GM19351 (cell line): ENCODE measurements at regions not wholly inside any gene's neighbourhood (a gene's known extent, or its start where the extent isn't known, plus 50 kb on each side); places are given as distances from the start of the nearest gene placed in this dataset.

Experiments
- ATAC-seq: cut with Tn5 transposase; IDR thresholded peaks from one replicate; pipeline ENCODE4 v1.9.1; 2021; ENCODE audit warnings: mild to moderate bottlenecking, moderate library complexity; ENCODE audit not compliant: unreplicated experiment

- no peak for ATAC-seq
Observed at GRCh38 chr12:77163074-77164038, 98.0 kb upstream of the E2F7 start.

DNA sequence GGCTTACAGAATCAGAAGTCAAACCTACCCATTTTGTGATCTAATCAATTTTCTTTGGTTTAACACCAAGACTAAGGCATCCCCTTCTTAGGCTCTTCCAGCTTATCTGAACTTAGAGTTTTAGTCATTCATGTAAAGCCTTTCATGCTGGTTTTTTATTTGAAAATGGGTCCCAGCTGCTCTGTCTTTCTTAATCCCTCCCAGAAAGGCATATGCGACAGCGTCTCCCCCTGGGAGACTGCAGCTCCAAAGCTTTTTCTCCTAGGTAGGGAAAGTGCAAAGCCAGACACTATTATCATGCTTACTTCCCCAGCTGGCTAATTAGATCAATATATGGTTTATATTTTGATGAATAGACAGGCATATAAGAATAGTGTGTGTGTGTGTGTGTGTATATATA is 96.6 kb upstream of the E2F7 start:
- no peak for ATAC-seq

DNA sequence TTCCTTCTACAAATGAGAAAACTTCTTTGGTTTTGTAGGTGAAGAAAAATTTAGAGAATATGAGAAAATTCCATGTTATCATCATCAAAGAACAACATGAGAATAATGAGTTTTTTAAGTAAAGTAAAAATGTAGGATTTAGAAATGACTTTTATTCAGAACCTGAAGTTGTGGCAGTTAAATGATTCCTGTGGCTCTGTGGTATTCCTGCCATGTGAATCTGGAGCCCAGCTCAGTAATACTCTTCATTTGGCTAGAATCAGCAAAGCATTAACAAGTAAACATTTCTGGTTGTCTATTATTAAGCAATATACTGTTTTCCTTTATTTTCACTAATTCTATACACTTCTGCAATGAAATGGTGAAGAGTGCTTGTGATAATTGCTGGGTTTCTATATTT is 95.6 kb upstream of the E2F7 start:
- ATAC-seq, result no peak

GRCh38 chr12:77153706-77154105 is 88.3 kb upstream of the E2F7 start:
- ATAC-seq, result no peak

- no peak for ATAC-seq
Observed at GRCh38 chr12:77152623-77153193, 87.3 kb upstream of the E2F7 start.

DNA sequence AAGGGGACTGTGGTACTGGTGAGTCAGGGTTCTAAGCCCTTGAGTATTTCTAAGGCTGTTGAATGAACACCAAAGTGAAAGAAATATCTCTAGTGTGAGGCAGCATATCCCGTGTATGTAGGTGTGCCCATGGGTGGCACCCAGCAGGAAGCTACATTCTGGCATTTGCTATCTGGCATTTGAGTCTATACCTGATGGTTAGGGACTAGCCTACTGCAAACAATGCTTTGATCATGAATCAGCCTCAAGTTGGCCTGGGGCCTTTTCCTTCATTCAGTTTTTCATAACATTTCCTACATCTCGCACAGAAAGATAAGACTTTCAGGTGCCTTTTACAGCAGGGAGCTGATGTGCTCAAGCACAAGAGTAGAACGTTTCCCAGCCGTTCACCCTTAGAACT is 85.7 kb upstream of the E2F7 start:
- ATAC-seq, result no peak

- no peak for ATAC-seq
Observed at GRCh38 chr12:77133566-77133965, 68.2 kb upstream of the E2F7 start.

DNA sequence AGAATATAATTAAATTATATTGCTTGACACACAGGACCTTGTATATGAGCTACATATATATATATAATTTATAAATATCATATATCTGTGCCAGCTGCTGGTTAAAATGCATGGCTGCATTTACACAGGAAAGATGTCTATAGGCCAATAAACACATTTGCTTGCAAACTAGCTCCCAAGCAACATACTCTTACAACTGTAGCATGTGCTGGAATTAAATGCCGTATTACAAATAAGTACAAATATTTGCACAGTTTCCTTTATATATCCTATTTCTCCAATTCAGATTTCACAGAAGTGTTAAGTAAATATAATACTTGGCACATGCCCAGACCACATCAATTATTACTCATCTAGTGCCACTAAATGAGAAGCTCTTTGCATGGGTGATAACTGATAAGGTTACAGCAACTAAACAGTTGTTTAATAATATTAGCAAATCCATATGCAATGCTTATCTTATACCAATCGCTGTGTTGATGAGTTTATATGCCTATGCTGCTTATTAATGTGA is 66.7 kb upstream of the E2F7 start:
- no peak for ATAC-seq

DNA sequence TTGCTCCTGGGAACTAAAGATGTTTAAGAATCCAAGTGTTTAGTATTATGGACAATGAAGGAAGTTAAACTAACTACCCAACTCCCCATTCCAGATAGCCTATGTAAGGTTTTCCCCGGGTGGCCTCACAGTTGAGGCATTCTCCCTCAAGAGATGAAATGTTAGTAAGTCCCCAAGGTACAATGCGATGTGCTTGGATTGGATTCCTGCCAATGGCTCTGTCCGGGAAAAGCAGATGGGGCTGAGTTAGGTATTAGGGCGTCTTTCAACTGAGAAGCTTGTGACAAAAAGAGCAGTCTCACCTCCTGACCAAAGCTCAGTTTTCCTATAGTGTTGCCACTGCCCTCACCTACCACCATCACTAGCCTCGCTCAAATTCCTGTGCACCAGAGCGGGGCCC is 64.8 kb upstream of the E2F7 start:
- no peak for ATAC-seq

- peak; percentile 62 for ATAC-seq
Observed at GRCh38 chr12:77124767-77125166, 59.4 kb upstream of the E2F7 start.

DNA sequence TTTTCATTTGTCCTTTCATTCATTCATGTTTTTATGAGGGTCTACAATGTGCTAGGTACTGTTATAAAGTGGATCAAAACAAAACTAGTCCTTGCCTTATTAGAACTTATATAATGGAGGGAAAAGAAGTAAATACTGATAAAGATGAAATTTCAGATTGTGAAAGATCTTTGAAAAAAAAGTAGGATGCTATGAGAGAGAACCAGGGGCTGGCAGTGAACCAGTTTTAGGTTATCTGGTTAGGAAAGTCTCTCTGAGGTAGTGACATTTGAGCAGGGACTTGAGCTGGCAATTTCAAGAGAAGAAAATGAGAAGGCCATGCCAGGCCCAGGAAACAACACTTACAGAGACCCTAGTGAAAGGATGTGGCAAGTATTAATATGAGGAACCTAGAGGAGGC is 57.3 kb upstream of the E2F7 start:
- ATAC-seq, result no peak

DNA sequence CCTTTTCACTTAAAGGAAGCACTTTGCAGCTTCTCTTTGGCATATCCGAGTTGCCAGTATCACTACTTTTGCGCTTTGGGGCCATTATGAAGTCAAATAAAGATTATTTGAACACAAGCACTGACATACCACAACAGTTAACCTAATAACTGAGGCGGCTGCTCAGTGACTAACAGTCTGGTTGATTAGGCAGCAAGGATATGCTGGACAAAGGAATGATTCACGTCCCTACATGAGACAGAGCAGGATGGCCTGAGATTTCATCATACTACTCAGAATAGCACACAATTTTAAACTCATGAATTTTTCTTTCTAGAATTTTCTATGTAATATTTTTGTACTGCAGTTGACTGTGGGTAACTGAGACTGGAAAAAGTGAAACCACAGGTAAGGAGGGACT is 56.9 kb upstream of the E2F7 start:
- ATAC-seq, result no peak

GRCh38 chr12:77120156-77121085 is 55.1 kb upstream of the E2F7 start:
- no peak for ATAC-seq

GRCh38 chr12:77118696-77119095 is 53.3 kb upstream of the E2F7 start:
- no peak for ATAC-seq

GRCh38 chr12:77116277-77116676 is 50.9 kb upstream of the E2F7 start:
- ATAC-seq, result no peak

DNA sequence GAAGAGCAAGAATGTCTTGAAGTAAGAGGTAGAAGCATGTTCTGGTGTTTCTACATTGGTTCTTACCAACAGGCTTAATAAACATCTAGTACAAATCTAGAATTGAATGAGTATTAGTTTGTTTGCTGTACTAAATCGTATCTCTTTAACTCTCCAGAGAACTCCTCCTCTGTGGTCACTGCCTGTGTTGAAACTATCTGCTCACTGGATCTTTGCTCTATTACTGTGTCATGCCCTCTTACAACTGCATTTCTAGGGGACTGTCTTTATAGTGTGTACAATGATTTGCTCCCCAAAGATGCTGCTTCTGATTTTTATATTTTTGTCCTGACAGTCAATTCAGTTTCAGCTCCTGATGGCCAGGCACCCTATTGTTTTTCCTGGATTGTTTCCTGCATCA is 50.1 kb upstream of the E2F7 start:
- no peak for ATAC-seq
